Adrenal gland (tissue), 5 donors: ENCODE measurements at regions not wholly inside any gene's neighbourhood (a gene's known extent, or its start where the extent isn't known, plus 50 kb on each side); places are given as distances from the start of the nearest gene placed in this dataset.

Source experiments
- CTCF ChIP-seq, 6 experiments: fragments of 450-650 bp in 4 of 6; fragments of 200-600 bp in 2 of 6; sonication (generic) in 1 of 6; IDR thresholded peaks; 1 replicate in 5 of 6; 2 replicates in 1 of 6; pipeline versions ENCODE4 v1.5.1 to v1.8.0; 2016 to 2021; ENCODE audit warnings: antibody characterized with exemption in 6 of 6, mild to moderate bottlenecking in 2 of 6, moderate library complexity in 1 of 6
- POLR2A ChIP-seq, 2 donors: fragments of 450-650 bp; IDR thresholded peaks; one replicate each; pipeline ENCODE4 v1.6.1; 2017; ENCODE audit warnings: antibody characterized with exemption in 2 of 2, mild to moderate bottlenecking in 2 of 2, moderate library complexity in 1 of 2
- donor health status: DM: no; HTN: no; CAD: no.

GRCh38 chr3:10723991-10724390 is 92.0 kb upstream of the SLC6A11 start:
- TF ChIP-seq CTCF (IDR thresholded peaks at IDR 0.05) (no peak), POLR2A (IDR thresholded peaks at IDR 0.05) (no peak)
